H9 (cell line): ENCODE measurements at regions not wholly inside any gene's neighbourhood (a gene's known extent, or its start where the extent isn't known, plus 50 kb on each side); places are given as distances from the start of the nearest gene placed in this dataset.

Experiments used
- DNase-seq: peaks from one replicate; pipeline ENCODE4 v3.0.0-alpha.2; 2017
- H2AFZ ChIP-seq: one replicate; pipeline ENCODE4 v1.6.1; 2013; ENCODE audit warnings: mild to moderate bottlenecking, low read length, control low read depth, moderate library complexity
- H2AK5ac ChIP-seq: 2 replicates; pipeline ENCODE4 v1.6.1; 2013; ENCODE audit warnings: low read length, control low read depth, mixed read lengths; ENCODE audit not compliant: insufficient read length
- H2BK120ac ChIP-seq: one replicate; pipeline ENCODE4 v1.6.1; 2013; ENCODE audit warnings: low read depth, mild to moderate bottlenecking, low read length, control low read depth, inconsistent platforms; ENCODE audit not compliant: poor library complexity, severe bottlenecking
- H2BK12ac ChIP-seq: 2 replicates; pipeline ENCODE4 v1.6.1; 2013; ENCODE audit warnings: low read length, control low read depth, mixed read lengths, low read depth; ENCODE audit not compliant: insufficient read length
- H2BK15ac ChIP-seq: 2 replicates; pipeline ENCODE4 v1.6.1; 2013; ENCODE audit warnings: low read depth, low read length, control low read depth
- H2BK20ac ChIP-seq: one replicate; pipeline ENCODE4 v1.6.1; 2013; ENCODE audit warnings: low read depth, mild to moderate bottlenecking, low read length, control low read depth, inconsistent platforms; ENCODE audit not compliant: poor library complexity, severe bottlenecking
- H2BK5ac ChIP-seq: 2 replicates; pipeline ENCODE4 v1.6.1; 2013; ENCODE audit warnings: low read length, control low read depth, mixed read lengths; ENCODE audit not compliant: insufficient read length
- H3K14ac ChIP-seq: 2 replicates; pipeline ENCODE4 v1.6.1; 2013; ENCODE audit warnings: low read length, control low read depth; ENCODE audit not compliant: insufficient read depth
- H3K18ac ChIP-seq: 2 replicates; pipeline ENCODE4 v1.6.1; 2013; ENCODE audit warnings: low read depth, mild to moderate bottlenecking, mixed read lengths, low read length, control low read depth; ENCODE audit not compliant: insufficient read length
- H3K23ac ChIP-seq: 2 replicates; pipeline ENCODE4 v1.6.1; 2013; ENCODE audit warnings: low read length, control low read depth, mixed read lengths, low read depth; ENCODE audit not compliant: insufficient read length
- H3K23me2 ChIP-seq: 2 replicates; pipeline ENCODE4 v1.6.1; 2013; ENCODE audit warnings: low read depth, mild to moderate bottlenecking, mixed read lengths, low read length, control low read depth; ENCODE audit not compliant: insufficient read length, poor library complexity, severe bottlenecking
- H3K27ac ChIP-seq: 2 replicates; pipeline ENCODE4 v1.5.1; 2013; ENCODE audit warnings: low read length, control low read depth, mixed read lengths, low read depth; ENCODE audit not compliant: insufficient read length
- H3K27me3 ChIP-seq: 2 replicates; pipeline ENCODE4 v1.6.1; 2013; ENCODE audit warnings: low read length, control low read depth, inconsistent platforms; ENCODE audit not compliant: insufficient read depth
- H3K4ac ChIP-seq: 2 replicates; pipeline ENCODE4 v1.6.1; 2013; ENCODE audit warnings: low read depth, mild to moderate bottlenecking, control low read depth, inconsistent platforms, low read length, moderate library complexity
- H3K4me1 ChIP-seq: 2 replicates; pipeline ENCODE4 v1.6.1; 2013; ENCODE audit warnings: low read length, control low read depth, inconsistent platforms; ENCODE audit not compliant: insufficient read depth
- H3K4me2 ChIP-seq: 2 replicates; pipeline ENCODE4 v1.6.1; 2013; ENCODE audit warnings: low read length, control low read depth, mixed read lengths; ENCODE audit not compliant: insufficient read length, insufficient read depth
- H3K56ac ChIP-seq: 2 replicates; pipeline ENCODE4 v1.6.1; 2013; ENCODE audit warnings: low read depth, mild to moderate bottlenecking, mixed read lengths, low read length, control low read depth; ENCODE audit not compliant: insufficient read length
- H3K79me1 ChIP-seq: 2 replicates; pipeline ENCODE4 v1.6.1; 2013; ENCODE audit warnings: low read depth, mild to moderate bottlenecking, moderate library complexity, low read length, control low read depth, inconsistent platforms; ENCODE audit not compliant: insufficient read depth, poor library complexity, severe bottlenecking
- H3K79me2 ChIP-seq: 2 replicates; pipeline ENCODE4 v1.6.1; 2013; ENCODE audit warnings: low read length, control low read depth, inconsistent platforms; ENCODE audit not compliant: insufficient read depth
- H3K9ac ChIP-seq: 2 replicates; pipeline ENCODE4 v1.6.1; 2013; ENCODE audit warnings: low read length, control low read depth, mixed read lengths; ENCODE audit not compliant: insufficient read length; ENCODE audit errors: extremely low read depth
- H3K9me3 ChIP-seq: one replicate; pipeline ENCODE4 v1.6.1; 2013; ENCODE audit warnings: low read depth, low read length, inconsistent platforms; ENCODE audit not compliant: control insufficient read depth
- H3T11ph ChIP-seq: one replicate; pipeline ENCODE4 v1.6.1; 2013; ENCODE audit warnings: mild to moderate bottlenecking, low read length, control low read depth, inconsistent platforms
- H4K20me1 ChIP-seq: one replicate; pipeline ENCODE4 v1.6.1; 2013; ENCODE audit not compliant: control insufficient read depth, insufficient read length, insufficient read depth
- H4K5ac ChIP-seq: 2 replicates; pipeline ENCODE4 v1.6.1; 2013; ENCODE audit warnings: low read depth, mild to moderate bottlenecking, mixed read lengths, low read length, control low read depth; ENCODE audit not compliant: insufficient read length
- H4K8ac ChIP-seq: replicated peaks from 2 replicates; pipeline ENCODE4 v1.6.1; 2013; ENCODE audit warnings: low read length, control low read depth, mixed read lengths, low read depth; ENCODE audit not compliant: insufficient read length
- H4K91ac ChIP-seq: 2 replicates; pipeline ENCODE4 v1.6.1; 2013; ENCODE audit warnings: low read depth, mild to moderate bottlenecking, moderate library complexity, mixed read lengths, low read length, control low read depth; ENCODE audit not compliant: insufficient read length
- H3K27ac Mint-ChIP-seq, 3 experiments: 2 replicates in 2 of 3; 3 replicates in 1 of 3; pipeline ENCODE4 v1.8.0; 2020 to 2021; ENCODE audit warnings: mixed read lengths in 3 of 3, mild to moderate bottlenecking in 1 of 3, moderate library complexity in 1 of 3
- H3K27me3 Mint-ChIP-seq: 2 replicates; pipeline ENCODE4 v1.8.0; 2021; ENCODE audit warnings: low read depth, mild to moderate bottlenecking, moderate library complexity, mixed read lengths
- H3K36me3 Mint-ChIP-seq, 3 experiments: 2 replicates in 2 of 3; 3 replicates in 1 of 3; pipeline ENCODE4 v1.8.0; 2020 to 2021; ENCODE audit warnings: low read depth in 3 of 3, mixed read lengths in 3 of 3; ENCODE audit not compliant: insufficient read depth in 1 of 3
- H3K4me1 Mint-ChIP-seq, 2 experiments: 2 replicates each; pipeline ENCODE4 v1.8.0; 2020; ENCODE audit warnings: mixed read lengths in 2 of 2
- H3K4me3 Mint-ChIP-seq, 2 experiments: 2 replicates in 1 of 2; 3 replicates in 1 of 2; pipeline ENCODE4 v1.8.0; 2020 to 2021; ENCODE audit warnings: mild to moderate bottlenecking in 2 of 2, mixed read lengths in 2 of 2, moderate library complexity in 1 of 2
- H3K9me3 Mint-ChIP-seq, 2 experiments: 2 replicates in 1 of 2; 3 replicates in 1 of 2; pipeline ENCODE4 v1.8.0; 2020; ENCODE audit warnings: mild to moderate bottlenecking in 2 of 2, mixed read lengths in 2 of 2, moderate library complexity in 1 of 2
- CTCF ChIP-seq: fragments of 200-600 bp; sonication (generic); conservative IDR thresholded peaks from 3 replicates; pipeline ENCODE4 v1.8.0; 2021; ENCODE audit warnings: antibody characterized with exemption, mild to moderate bottlenecking
- WGBS: extraction: QIAGEN DNeasy Blood & Tissue Kit; methylation state at CpG from one replicate; pipeline ENCODE4 v1.1.7; 2013; ENCODE audit warnings: missing lambda C conversion rate, low lambda C conversion rate, mixed read lengths; ENCODE audit not compliant: insufficient read length; ENCODE audit errors: extremely low coverage; 5-methylcytosine and 5-hydroxymethylcytosine counted together

GRCh38 chr16:73608911-73609310, 561.0 kb upstream of the ZFHX3 start:
- Mint-ChIP-seq H3K4me3 (no peak overlapping the region), H3K27ac (no peak overlapping the region; a peak in 2 of 7 replicates), H3K9me3 (peaks cover 0 to 2% of the 10 kb centered on the region in 2 experiments; a peak in 2 of 5 replicates), H3K36me3 (peaks cover 0 to 4% (median 0%) of the 10 kb centered on the region in 3 experiments; a peak in 3 of 7 replicates), H3K4me1 (peaks cover 52 to 55% of the 10 kb centered on the region in 2 experiments), H3K27me3 (no peaks in the 10 kb centered on the region; the same call in 1 of the 2 replicates)
- Histone ChIP-seq H2BK5ac (no peak overlapping the region), H3K56ac (no peak overlapping the region), H2AFZ (no peak overlapping the region), H3K79me1 (no peaks in the 10 kb centered on the region), H3K9ac (no peak overlapping the region), H2BK15ac (no peak overlapping the region), H3K4ac (no peak overlapping the region), H3K79me2 (no peaks in the 10 kb centered on the region), H3K4me1 (peaks cover 9% of the 10 kb centered on the region), H3K23me2 (no peaks in the 10 kb centered on the region), H3K14ac (no peak overlapping the region), H4K91ac (no peak overlapping the region), H2AK5ac (no peak overlapping the region), H2BK12ac (no peak overlapping the region), H3K27me3 (no peaks in the 10 kb centered on the region), H3K23ac (no peak overlapping the region), H4K5ac (no peak overlapping the region), H3T11ph (no peak overlapping the region), H2BK20ac (no peak overlapping the region), H3K27ac (no peak overlapping the region), H3K4me2 (no peak overlapping the region), H3K18ac (no peak overlapping the region), H4K8ac (no peak overlapping the region), H2BK120ac (no peak overlapping the region), H4K20me1 (no peaks in the 10 kb centered on the region), H3K9me3 (no peaks in the 10 kb centered on the region)
- TF ChIP-seq CTCF: no peak
- no peak for DNase-seq
- WGBS: no CpG with 5 or more reads among the region's 8 CpGs
